ENCODE measurements at regions not wholly inside any gene's neighbourhood (a gene's known extent, or its start where the extent isn't known, plus 50 kb on each side); places are given as distances from the start of the nearest gene placed in this dataset.

DNA sequence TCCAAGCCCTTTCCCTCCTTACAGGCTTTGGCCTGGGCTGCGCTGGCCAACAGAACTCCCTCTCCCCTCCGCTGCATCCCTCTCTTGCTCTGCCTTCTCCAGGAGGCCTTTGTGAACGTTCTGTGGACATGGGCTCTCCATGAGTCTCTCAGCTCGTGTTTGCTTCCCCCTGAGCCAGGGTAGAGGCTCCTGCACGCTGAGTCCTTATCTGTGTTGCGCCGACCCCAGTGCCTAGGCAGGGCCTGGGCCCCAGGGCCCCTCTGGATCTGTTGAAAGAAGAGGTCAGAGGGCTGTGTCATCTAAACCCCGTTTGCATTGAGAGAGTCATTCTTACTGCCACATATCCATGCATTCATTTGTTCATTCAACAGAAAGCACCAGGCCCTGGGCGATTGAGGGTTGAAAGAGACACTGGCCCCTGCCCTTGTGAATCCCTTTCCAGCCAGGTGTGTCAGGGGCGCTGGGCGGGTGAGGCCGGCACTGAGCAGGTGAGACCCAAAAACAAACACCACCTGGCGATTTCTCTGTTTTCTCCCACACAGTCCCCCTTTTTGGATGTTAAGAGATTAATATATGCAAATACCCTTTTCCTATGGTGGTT is 111.2 kb upstream of the IER5L start:
- Histone ChIP-seq H4K5ac (ENCODE audit: low read depth, low read length) (no peak overlapping the region), H2BK120ac (ENCODE audit: low read depth, low read length) (no peak overlapping the region), H4K20me1 (ENCODE audit: insufficient read depth, low read length) (no peaks in the 10 kb centered on the region), H4K91ac (ENCODE audit: insufficient read depth, low read depth, low read length) (no peak overlapping the region), H3K56ac (ENCODE audit: extremely low read depth, insufficient read depth, low read length) (no peak overlapping the region), H3K36me3 (ENCODE audit: control insufficient read depth, insufficient read depth, low read length) (no peaks in the 10 kb centered on the region), H3K18ac (ENCODE audit: low read depth, low read length) (no peak overlapping the region), H2AFZ (replicated peaks; ENCODE audit: low read length, poor library complexity) (no peak overlapping the region), H3K4ac (ENCODE audit: low read depth, low read length) (no peak overlapping the region), H2BK15ac (ENCODE audit: low read depth, low read length) (no peak overlapping the region), H3K4me3 (ENCODE audit: insufficient read depth, low read depth, low read length) (no peak overlapping the region), H2AK5ac (ENCODE audit: low read depth, low read length) (no peak overlapping the region), H3K9ac (ENCODE audit: low read depth, low read length) (no peak overlapping the region), H3K14ac (replicated peaks; ENCODE audit: low read depth, low read length) (no peak overlapping the region), H2BK5ac (ENCODE audit: low read depth, low read length, poor library complexity, severe bottlenecking) (no peak overlapping the region), H3K4me2 (ENCODE audit: low read depth, low read length) (no peak overlapping the region), H3K27ac (ENCODE audit: insufficient read depth, low read length) (no peak overlapping the region), H3K23ac (ENCODE audit: low read depth, low read length) (no peak overlapping the region), H4K8ac (ENCODE audit: low read depth in 2 of 2, low read length in 2 of 2) (no peak overlapping the region), H3K9me3 (ENCODE audit: control insufficient read depth, insufficient read depth, low read length) (no peaks in the 10 kb centered on the region), H2BK20ac (ENCODE audit: low read depth, low read length) (no peak overlapping the region), H2AK9ac (replicated peaks; ENCODE audit: low read depth, low read length, poor library complexity) (no peak overlapping the region), H3K79me1 (ENCODE audit: low read depth in 1 of 2, low read length in 2 of 2) (no peaks in the 10 kb centered on the region), H3K4me1 (ENCODE audit: control insufficient read depth, insufficient read depth, low read length) (no peaks in the 10 kb centered on the region), H3K9me1 (ENCODE audit: insufficient read depth, low read length) (no peaks in the 10 kb centered on the region), H3K27me3 (ENCODE audit: control insufficient read depth, insufficient read depth, low read length) (peaks cover 2% of the 10 kb centered on the region; the same call in 1 of the 2 replicates)
- POLR2A ChIA-PET (ENCODE audit: unreplicated experiment), result no interaction called here
- DNase-seq, result no peak
- intact Hi-C loops (cut with micrococcal nuclease) (no loop called here), dilution Hi-C loops (cut with HindIII; ENCODE audit: low sequenced_read_pairs, unreplicated experiment) (no loop called here), in situ Hi-C loops (cut with MboI; ENCODE audit: low sequenced_read_pairs) (no loop called here)
- TF ChIP-seq MAFK (IDR thresholded peaks at IDR 0.05; ENCODE audit: low read depth, low read length) (no peak), FOS (IDR thresholded peaks at IDR 0.05; ENCODE audit: low read depth, low read length) (no peak), MXI1 (IDR thresholded peaks at IDR 0.05; ENCODE audit: borderline replicate concordance, low read depth, low read length) (no peak), RCOR1 (IDR thresholded peaks at IDR 0.05; ENCODE audit: insufficient replicate concordance, low read length) (no peak), CHD1 (IDR thresholded peaks at IDR 0.05; ENCODE audit: low read depth, low read length) (no peak), RAD21 (IDR thresholded peaks at IDR 0.05; ENCODE audit: low read length) (no peak), POLR2A (IDR thresholded peaks at IDR 0.05; ENCODE audit: low read depth, low read length) (no peak), MAZ (IDR thresholded peaks at IDR 0.05; ENCODE audit: borderline replicate concordance, low read depth, low read length) (no peak), SMC3 (IDR thresholded peaks at IDR 0.05; ENCODE audit: low read depth, low read length) (no peak), BHLHE40 (IDR thresholded peaks at IDR 0.05; ENCODE audit: low read depth, low read length) (no peak), RFX5 (IDR thresholded peaks at IDR 0.05; ENCODE audit: low read depth, low read length) (no peak), CEBPB (IDR thresholded peaks at IDR 0.05; ENCODE audit: low read depth, low read length) (no peak)
- TF ChIP-seq, protein P1, sequence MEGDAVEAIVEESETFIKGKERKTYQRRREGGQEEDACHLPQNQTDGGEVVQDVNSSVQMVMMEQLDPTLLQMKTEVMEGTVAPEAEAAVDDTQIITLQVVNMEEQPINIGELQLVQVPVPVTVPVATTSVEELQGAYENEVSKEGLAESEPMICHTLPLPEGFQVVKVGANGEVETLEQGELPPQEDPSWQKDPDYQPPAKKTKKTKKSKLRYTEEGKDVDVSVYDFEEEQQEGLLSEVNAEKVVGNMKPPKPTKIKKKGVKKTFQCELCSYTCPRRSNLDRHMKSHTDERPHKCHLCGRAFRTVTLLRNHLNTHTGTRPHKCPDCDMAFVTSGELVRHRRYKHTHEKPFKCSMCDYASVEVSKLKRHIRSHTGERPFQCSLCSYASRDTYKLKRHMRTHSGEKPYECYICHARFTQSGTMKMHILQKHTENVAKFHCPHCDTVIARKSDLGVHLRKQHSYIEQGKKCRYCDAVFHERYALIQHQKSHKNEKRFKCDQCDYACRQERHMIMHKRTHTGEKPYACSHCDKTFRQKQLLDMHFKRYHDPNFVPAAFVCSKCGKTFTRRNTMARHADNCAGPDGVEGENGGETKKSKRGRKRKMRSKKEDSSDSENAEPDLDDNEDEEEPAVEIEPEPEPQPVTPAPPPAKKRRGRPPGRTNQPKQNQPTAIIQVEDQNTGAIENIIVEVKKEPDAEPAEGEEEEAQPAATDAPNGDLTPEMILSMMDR (conservative IDR thresholded peaks at IDR 0.05; ENCODE audit: low read depth, low read length), result no peak
- TF ChIP-seq, protein P2, sequence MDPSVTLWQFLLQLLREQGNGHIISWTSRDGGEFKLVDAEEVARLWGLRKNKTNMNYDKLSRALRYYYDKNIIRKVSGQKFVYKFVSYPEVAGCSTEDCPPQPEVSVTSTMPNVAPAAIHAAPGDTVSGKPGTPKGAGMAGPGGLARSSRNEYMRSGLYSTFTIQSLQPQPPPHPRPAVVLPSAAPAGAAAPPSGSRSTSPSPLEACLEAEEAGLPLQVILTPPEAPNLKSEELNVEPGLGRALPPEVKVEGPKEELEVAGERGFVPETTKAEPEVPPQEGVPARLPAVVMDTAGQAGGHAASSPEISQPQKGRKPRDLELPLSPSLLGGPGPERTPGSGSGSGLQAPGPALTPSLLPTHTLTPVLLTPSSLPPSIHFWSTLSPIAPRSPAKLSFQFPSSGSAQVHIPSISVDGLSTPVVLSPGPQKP (IDR thresholded peaks at IDR 0.05; ENCODE audit: borderline replicate concordance, low read depth, low read length), result no peak
- TF ChIP-seq, protein P3, sequence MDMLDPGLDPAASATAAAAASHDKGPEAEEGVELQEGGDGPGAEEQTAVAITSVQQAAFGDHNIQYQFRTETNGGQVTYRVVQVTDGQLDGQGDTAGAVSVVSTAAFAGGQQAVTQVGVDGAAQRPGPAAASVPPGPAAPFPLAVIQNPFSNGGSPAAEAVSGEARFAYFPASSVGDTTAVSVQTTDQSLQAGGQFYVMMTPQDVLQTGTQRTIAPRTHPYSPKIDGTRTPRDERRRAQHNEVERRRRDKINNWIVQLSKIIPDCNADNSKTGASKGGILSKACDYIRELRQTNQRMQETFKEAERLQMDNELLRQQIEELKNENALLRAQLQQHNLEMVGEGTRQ (IDR thresholded peaks at IDR 0.05; ENCODE audit: low read depth, low read length), result no peak
- ATAC-seq (ENCODE audit: low read depth), result no peak
- no TSS peak for BruUV-seq (replicated peaks)
- CTCF ChIA-PET, result no interaction called here
- no CpG with 5 or more reads among the region's 13 CpGs for WGBS, 2 experiments (ENCODE audit: extremely low coverage in 2 of 2, insufficient read length in 1 of 2)
